ENCODE measurements at regions not wholly inside any gene's neighbourhood (a gene's known extent, or its start where the extent isn't known, plus 50 kb on each side); places are given as distances from the start of the nearest gene placed in this dataset.

GRCh38 chr10:43926371-43926770 is 277.7 kb upstream of the ZNF32 start:
- POLR2A ChIA-PET, result no interaction called here
- Histone ChIP-seq H3K9me3 (ENCODE audit: control insufficient read depth, insufficient read depth, low read depth, low read length) (no peaks in the 10 kb centered on the region), H3K4me3 (ENCODE audit: low read depth in 2 of 2, low read length in 2 of 2) (no peak overlapping the region), H3K27ac (ENCODE audit: low read length) (no peak overlapping the region), H3K36me3 (ENCODE audit: control insufficient read depth, insufficient read depth, low read length) (no peaks in the 10 kb centered on the region), H3K4me1 (ENCODE audit: control insufficient read depth, insufficient read depth, low read length) (no peaks in the 10 kb centered on the region), H3K27me3 (ENCODE audit: control insufficient read depth, insufficient read depth, low read length) (peaks cover 10% of the 10 kb centered on the region; the same call in 1 of the 2 replicates)
- DNase-seq (ENCODE audit: low read depth, low spot score) (no peak), ATAC-seq (no peak)
- CTCF ChIA-PET, result no interaction called here
- no peak for TF ChIP-seq SIN3A (IDR thresholded peaks at IDR 0.05; ENCODE audit: borderline replicate concordance, insufficient read depth, low read depth, low read length)
- intact Hi-C loops (cut with micrococcal nuclease; ENCODE audit: unreplicated experiment) (no loop called here), in situ Hi-C loops (cut with HindIII; ENCODE audit: low pct_unique_long_range_greater_than_20kb, low sequenced_read_pairs) (no loop called here)
- no TSS peak for BruUV-seq (replicated peaks)

GRCh38 chr10:43925793-43926192 is 277.1 kb upstream of the ZNF32 start:
- Histone ChIP-seq H3K27ac (ENCODE audit: low read length) (no peak overlapping the region), H3K9me3 (ENCODE audit: control insufficient read depth, insufficient read depth, low read depth, low read length) (no peaks in the 10 kb centered on the region), H3K36me3 (ENCODE audit: control insufficient read depth, insufficient read depth, low read length) (no peaks in the 10 kb centered on the region), H3K4me1 (ENCODE audit: control insufficient read depth, insufficient read depth, low read length) (no peaks in the 10 kb centered on the region), H3K27me3 (ENCODE audit: control insufficient read depth, insufficient read depth, low read length) (peaks cover 10% of the 10 kb centered on the region; the same call in 1 of the 2 replicates), H3K4me3 (ENCODE audit: low read depth in 2 of 2, low read length in 2 of 2) (no peak overlapping the region)
- TF ChIP-seq TCF7L2 (IDR thresholded peaks at IDR 0.05; ENCODE audit: low read depth, low read length) (no peak), POLR2AphosphoS5 (IDR thresholded peaks at IDR 0.05; ENCODE audit: low read depth, low read length) (no peak), SIN3A (IDR thresholded peaks at IDR 0.05; ENCODE audit: borderline replicate concordance, insufficient read depth, low read depth, low read length) (no peak), CTCF (IDR thresholded peaks at IDR 0.05) (no peak), REST (IDR thresholded peaks at IDR 0.05; ENCODE audit: insufficient read depth in 1 of 2, low read depth in 2 of 2, low read length in 1 of 2) (no peak)
- intact Hi-C loops (cut with micrococcal nuclease; ENCODE audit: unreplicated experiment) (no loop called here), in situ Hi-C loops (cut with HindIII; ENCODE audit: low pct_unique_long_range_greater_than_20kb, low sequenced_read_pairs) (no loop called here)
- no peak for DNase-seq (ENCODE audit: low read depth, low spot score)
- ATAC-seq, result no peak
- ChIA-PET POLR2A (no interaction called here), CTCF (no interaction called here)
- no TSS peak for BruUV-seq (replicated peaks)

- BruUV-seq (replicated peaks), result no TSS peak
- intact Hi-C loops (cut with micrococcal nuclease; ENCODE audit: unreplicated experiment) (no loop called here), in situ Hi-C loops (cut with HindIII; ENCODE audit: low pct_unique_long_range_greater_than_20kb, low sequenced_read_pairs) (no loop called here)
- no peaks in the 10 kb centered on the region for H3K9me3 ChIP-seq (ENCODE audit: control insufficient read depth, insufficient read depth, low read depth, low read length)
- H3K27me3 ChIP-seq (ENCODE audit: control insufficient read depth, insufficient read depth, low read length), result peaks cover 10% of the 10 kb centered on the region; the same call in 1 of the 2 replicates
- H3K4me3 ChIP-seq (ENCODE audit: low read depth in 2 of 2, low read length in 2 of 2), result no peak overlapping the region
- H3K36me3 ChIP-seq (ENCODE audit: control insufficient read depth, insufficient read depth, low read length), result no peaks in the 10 kb centered on the region
- no peak for TF ChIP-seq SIN3A (IDR thresholded peaks at IDR 0.05; ENCODE audit: borderline replicate concordance, insufficient read depth, low read depth, low read length)
- no peak for TF ChIP-seq CTCF (IDR thresholded peaks at IDR 0.05)
- TF ChIP-seq REST (IDR thresholded peaks at IDR 0.05; ENCODE audit: insufficient read depth in 1 of 2, low read depth in 2 of 2, low read length in 1 of 2), result no peak
- no peak for TF ChIP-seq POLR2AphosphoS5 (IDR thresholded peaks at IDR 0.05; ENCODE audit: low read depth, low read length)
- no peak for TF ChIP-seq TCF7L2 (IDR thresholded peaks at IDR 0.05; ENCODE audit: low read depth, low read length)
- no peaks in the 10 kb centered on the region for H3K4me1 ChIP-seq (ENCODE audit: control insufficient read depth, insufficient read depth, low read length)
- DNase-seq (ENCODE audit: low read depth, low spot score) (no peak), ATAC-seq (no peak)
- ChIA-PET POLR2A (no interaction called here), CTCF (no interaction called here)
- no peak overlapping the region for H3K27ac ChIP-seq (ENCODE audit: low read length)
Measured at GRCh38 chr10:43923328-43923727, 274.6 kb upstream of the ZNF32 start.
